NCI-H2171 (cell line): ENCODE measurements at regions not wholly inside any gene's neighbourhood (a gene's known extent, or its start where the extent isn't known, plus 50 kb on each side); places are given as distances from the start of the nearest gene placed in this dataset.

Experiments used
- DNase-seq: peaks from one replicate; lab custom pipeline; 2025; lab: John Stamatoyannopoulos, UW

GRCh38 chr12:127223731-127224130 is 1043.2 kb upstream of the TMEM132C start:
- no peak for DNase-seq

GRCh38 chr12:127230843-127231260 is 1036.1 kb upstream of the TMEM132C start:
- no peak for DNase-seq

- DNase-seq, result no peak
Observed at GRCh38 chr12:127231371-127231770, 1035.6 kb upstream of the TMEM132C start.

- no peak for DNase-seq
Observed at GRCh38 chr12:127233016-127233415, 1034.0 kb upstream of the TMEM132C start.

GRCh38 chr12:127235761-127236160 is 1031.2 kb upstream of the TMEM132C start:
- no peak for DNase-seq

- DNase-seq, result no peak
Observed at GRCh38 chr12:127236491-127236890, 1030.5 kb upstream of the TMEM132C start.

GRCh38 chr12:127237151-127237550 is 1029.8 kb upstream of the TMEM132C start:
- DNase-seq, result no peak

GRCh38 chr12:127238107-127238506 is 1028.9 kb upstream of the TMEM132C start:
- DNase-seq, result no peak

- DNase-seq, result no peak
Observed at GRCh38 chr12:127239781-127240180, 1027.2 kb upstream of the TMEM132C start.

- DNase-seq, result no peak
Observed at GRCh38 chr12:127240249-127240929, 1026.6 kb upstream of the TMEM132C start.

- DNase-seq, result no peak
Observed at GRCh38 chr12:127241072-127241817, 1025.7 kb upstream of the TMEM132C start.

- DNase-seq, result no peak
Observed at GRCh38 chr12:127245009-127245408, 1022.0 kb upstream of the TMEM132C start.

- DNase-seq, result no peak
Observed at GRCh38 chr12:127245437-127245836, 1021.5 kb upstream of the TMEM132C start.

- DNase-seq, result no peak
Observed at GRCh38 chr12:127247937-127248336, 1019.0 kb upstream of the TMEM132C start.

GRCh38 chr12:127249428-127249827 is 1017.5 kb upstream of the TMEM132C start:
- DNase-seq, result no peak

- no peak for DNase-seq
Observed at GRCh38 chr12:127253797-127254327, 1013.1 kb upstream of the TMEM132C start.

GRCh38 chr12:127254420-127254955 is 1012.5 kb upstream of the TMEM132C start:
- DNase-seq, result no peak

- no peak for DNase-seq
Observed at GRCh38 chr12:127257366-127257935, 1009.5 kb upstream of the TMEM132C start.

GRCh38 chr12:127260531-127260930 is 1006.4 kb upstream of the TMEM132C start:
- no peak for DNase-seq

GRCh38 chr12:127260999-127261398 is 1006.0 kb upstream of the TMEM132C start:
- DNase-seq, result no peak

- DNase-seq, result no peak
Observed at GRCh38 chr12:127262615-127263014, 1004.4 kb upstream of the TMEM132C start.

- no peak for DNase-seq
Observed at GRCh38 chr12:127263621-127264020, 1003.3 kb upstream of the TMEM132C start.

- DNase-seq, result no peak
Observed at GRCh38 chr12:127267128-127267527, 999.8 kb upstream of the TMEM132C start.
